ENCODE measurements at regions not wholly inside any gene's neighbourhood (a gene's known extent, or its start where the extent isn't known, plus 50 kb on each side); places are given as distances from the start of the nearest gene placed in this dataset.
"Not testable (repeated sequence)": the region's sequence is repeated elsewhere in the genome, so short reads cannot be mapped to it uniquely, and the experiment has no call there.

GRCh38 chr5:87115839-87116364 lies 151.8 kb upstream of the RASA1 start:
- no peak for DNase-seq

- DNase-seq, result no peak
These were observed 150.7 kb upstream of the RASA1 start for GRCh38 chr5:87116825-87117512.

DNA sequence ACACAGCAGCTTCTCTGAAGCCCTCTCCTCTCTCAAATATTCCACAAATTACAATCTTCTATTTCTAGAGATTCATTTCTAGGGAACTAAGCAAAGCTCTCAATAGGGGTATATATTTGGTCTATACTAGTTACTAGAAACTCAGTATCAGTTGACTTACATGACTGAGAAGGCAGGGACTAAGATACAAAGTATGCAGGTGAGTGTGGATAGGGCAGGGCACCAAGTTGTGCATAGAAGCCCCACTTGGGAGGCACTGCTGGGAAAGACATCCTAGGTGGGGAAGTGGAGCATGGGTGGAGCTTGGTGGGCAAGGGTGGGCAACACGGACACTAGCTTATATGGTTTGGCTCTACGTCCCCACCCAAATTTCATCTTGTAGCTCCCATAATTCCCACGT lies 148.1 kb upstream of the RASA1 start:
- no peak for DNase-seq

GRCh38 chr5:87120518-87121303 lies 147.0 kb upstream of the RASA1 start:
- DNase-seq, result no peak

- DNase-seq, result no peak
These were observed 146.2 kb upstream of the RASA1 start for GRCh38 chr5:87121304-87122150.

DNA sequence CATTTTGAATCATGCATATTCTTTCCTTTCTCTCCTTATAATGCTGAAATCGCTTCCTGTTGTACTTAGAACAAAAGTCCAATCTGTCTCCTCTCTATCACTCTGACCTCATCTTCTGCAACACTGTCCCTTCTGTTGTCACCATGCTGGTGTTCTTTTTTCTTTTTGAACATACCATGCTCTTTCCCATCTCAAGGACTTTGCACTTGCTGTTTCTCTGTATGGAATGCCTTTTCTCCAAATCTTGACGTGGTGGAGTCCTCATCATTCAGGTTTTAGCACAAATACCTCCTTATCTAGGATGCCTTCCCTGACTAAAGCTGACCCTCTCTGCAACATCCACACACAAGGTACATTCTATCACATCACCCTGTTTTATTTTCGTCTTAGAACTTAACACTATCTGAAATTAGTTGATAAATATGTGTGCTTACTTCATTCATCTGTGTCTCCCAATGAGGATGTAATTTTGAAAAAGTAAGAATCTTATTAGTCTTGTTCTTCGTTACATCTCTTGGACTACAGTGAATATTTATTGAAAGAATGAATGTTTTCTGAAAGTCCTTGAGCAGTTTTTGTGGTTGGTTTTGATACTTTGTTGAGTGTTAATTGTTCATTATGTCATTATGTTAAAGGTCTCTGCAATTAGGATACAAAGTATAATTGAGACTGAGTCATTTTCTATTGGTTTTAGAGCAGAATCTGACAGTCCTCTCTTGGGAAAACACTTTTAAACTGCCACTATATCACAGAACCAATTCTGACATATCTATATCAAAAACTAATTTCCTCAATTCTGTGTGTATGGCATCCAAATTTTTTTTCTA lies 145.3 kb upstream of the RASA1 start:
- no peak for DNase-seq

- no peak for DNase-seq
These were observed 141.9 kb upstream of the RASA1 start for GRCh38 chr5:87125766-87126165.

- DNase-seq, result no peak
These were observed 140.8 kb upstream of the RASA1 start for GRCh38 chr5:87126869-87127268.

- DNase-seq, result no peak
These were observed 140.3 kb upstream of the RASA1 start for GRCh38 chr5:87127426-87127825.

GRCh38 chr5:87127956-87128687 lies 139.6 kb upstream of the RASA1 start:
- no peak for DNase-seq

DNA sequence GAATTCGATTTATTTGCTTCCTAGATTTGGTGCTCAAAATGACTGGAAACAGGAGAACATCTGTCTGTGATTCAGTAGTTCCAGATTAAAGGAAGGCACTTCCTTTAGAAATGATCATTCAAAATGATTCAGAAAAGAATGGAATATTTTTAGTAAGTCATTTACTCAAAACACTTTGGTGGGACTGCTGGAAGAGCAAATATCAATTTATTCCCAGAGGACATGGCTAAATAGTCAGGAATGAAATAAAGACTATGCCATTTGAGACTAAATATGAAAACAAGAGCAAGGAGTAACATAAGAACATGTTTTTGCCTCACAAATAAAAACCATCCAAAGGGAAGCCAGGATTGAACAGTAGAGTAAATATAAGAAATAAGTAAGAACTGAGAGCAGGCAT lies 138.6 kb upstream of the RASA1 start:
- DNase-seq, result no peak

DNA sequence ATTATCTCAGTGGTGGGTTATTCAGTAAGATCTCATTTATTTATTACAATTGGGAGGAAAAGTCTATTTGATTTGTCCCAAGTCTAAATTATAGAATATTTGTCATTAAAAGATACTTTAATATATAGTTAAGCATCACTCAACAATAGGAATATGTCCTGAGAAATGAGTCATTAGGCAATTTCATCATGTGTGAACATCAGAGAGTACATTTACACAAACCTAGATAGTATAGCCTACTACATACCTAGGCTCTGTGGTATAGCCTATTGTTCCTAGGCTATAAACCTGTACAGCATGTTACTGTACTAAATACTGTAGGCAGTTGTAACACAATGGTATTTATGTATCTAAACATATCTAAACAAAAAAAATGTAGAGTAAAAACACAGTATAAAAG lies 135.0 kb upstream of the RASA1 start:
- DNase-seq, result no peak

GRCh38 chr5:87134513-87134912 lies 133.2 kb upstream of the RASA1 start:
- not testable (repeated sequence) for DNase-seq

- no peak for DNase-seq
These were observed 131.6 kb upstream of the RASA1 start for GRCh38 chr5:87136096-87136495.

DNA sequence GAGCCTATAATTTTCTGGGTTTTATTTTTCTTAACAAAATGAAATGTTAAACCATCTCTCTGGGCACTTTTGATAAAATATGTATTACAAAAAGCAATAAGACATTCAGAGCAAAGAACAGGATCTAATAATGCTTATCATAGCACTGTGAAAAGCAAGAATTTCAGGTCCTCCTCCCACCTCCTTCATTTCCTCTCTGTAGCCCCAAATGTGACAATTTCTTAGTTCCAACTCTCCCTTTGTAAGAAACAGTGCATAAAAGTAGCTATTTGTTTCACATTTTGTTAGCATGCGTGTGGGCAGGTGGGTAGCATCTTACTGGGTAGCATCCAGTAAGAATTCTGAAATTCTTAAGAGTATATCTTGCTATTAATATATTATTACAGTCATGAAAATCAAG lies 130.9 kb upstream of the RASA1 start:
- DNase-seq, result no peak

DNA sequence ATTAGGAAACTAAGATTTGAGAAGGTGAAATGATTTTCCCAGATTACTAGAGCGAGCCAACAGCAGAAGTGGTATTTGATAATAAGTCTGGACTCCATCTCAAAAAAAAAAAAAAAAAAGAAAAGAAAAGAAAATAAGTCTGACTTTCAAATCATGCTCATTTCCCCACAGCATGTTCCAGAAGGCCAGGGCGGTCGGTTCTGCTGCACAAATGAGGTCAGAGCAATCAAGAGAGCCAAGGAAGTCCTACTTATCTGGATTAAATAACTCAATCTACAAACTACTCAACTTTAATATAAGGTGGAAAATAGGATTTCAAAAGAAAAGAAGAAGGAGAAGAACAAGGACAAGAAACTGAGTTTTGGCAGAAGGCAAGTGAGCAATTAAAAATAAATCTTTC lies 130.4 kb upstream of the RASA1 start:
- peak; percentile 29 for DNase-seq

DNA sequence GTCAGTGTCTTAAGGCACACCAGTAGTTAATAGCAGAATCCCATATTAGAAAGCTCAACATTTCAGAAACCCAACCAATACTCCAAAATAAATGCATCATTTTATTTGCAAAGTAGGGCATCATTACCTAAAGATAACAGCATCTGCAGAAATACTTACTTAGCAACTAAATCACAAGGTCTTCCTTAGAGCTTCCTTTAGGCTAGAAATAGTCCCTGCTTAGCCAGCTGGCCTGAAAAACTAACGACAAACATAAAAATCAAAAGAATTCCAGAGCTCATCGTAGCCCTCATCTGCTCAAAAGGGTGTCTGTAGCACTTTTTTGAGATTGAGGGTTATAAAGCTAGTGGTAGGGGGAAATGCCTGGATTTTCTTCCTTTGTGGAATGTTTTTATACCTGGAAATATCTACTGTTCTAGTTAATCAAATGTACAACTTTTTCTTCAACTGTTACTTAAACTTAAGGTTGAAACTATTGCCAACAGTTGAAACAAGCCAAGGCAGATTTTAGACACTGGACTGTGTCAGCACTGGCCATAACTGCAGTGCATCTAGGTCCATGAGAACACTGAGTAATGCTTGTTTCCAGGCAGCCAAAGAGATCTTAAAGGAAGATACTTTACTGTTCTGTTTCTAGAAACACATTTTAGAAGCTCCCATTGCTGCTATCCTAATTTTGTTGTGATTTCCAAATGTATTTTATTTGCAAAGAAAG lies 129.4 kb upstream of the RASA1 start:
- peak; percentile 29 for DNase-seq

DNA sequence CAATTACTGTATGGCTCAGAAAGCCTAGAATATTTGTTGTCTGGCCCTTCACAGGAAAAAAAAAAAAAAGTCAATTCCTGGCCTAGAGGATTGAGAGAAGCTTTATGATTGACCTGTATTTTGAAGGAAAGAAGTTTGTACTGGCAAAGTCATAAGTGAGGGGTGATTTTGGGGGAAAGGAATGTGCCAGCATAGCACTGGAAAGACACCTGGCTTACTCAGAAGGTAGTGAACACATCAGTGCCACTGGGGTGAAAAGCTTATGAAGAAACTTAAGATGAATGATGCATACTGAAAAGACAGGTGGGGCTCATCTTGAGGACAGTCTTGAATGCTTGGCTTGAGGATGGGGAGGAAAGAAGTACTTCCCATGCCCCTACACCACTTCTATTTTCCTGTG lies 127.9 kb upstream of the RASA1 start:
- DNase-seq, result no peak

- no peak for DNase-seq
These were observed 126.1 kb upstream of the RASA1 start for GRCh38 chr5:87141544-87141943.

- DNase-seq, result not testable (repeated sequence)
These were observed 121.8 kb upstream of the RASA1 start for GRCh38 chr5:87145853-87146252.

DNA sequence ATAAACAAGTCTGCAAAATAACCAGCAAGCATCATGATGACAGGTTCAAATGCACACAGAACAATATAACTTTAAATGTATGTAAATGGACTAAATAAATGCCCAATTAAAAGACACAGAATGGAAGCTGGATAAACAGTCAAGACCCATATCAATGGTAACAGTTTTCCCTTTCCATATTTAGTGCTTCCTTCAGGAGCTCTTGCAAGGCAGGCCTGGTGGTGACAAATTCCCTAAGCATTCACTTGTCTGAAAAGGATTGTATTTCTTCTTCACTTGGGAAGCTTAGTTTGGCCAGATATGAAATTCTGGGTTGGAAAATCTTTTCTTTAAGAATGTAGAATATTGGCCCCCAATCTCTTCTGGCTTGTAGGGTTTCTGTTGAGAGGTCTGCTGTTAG lies 120.2 kb upstream of the RASA1 start:
- DNase-seq, result no peak
